Activated CD8-positive, alpha-beta memory T cell treated with anti-CD3 and anti-CD28 coated beads, Interleukin-2, amount 10 ng/mL, durations not matched to agents 7 days and 5 days (primary cell): ENCODE measurements at regions not wholly inside any gene's neighbourhood (a gene's known extent, or its start where the extent isn't known, plus 50 kb on each side); places are given as distances from the start of the nearest gene placed in this dataset.
"Not testable (repeated sequence)": the region's sequence is repeated elsewhere in the genome, so short reads cannot be mapped to it uniquely, and the experiment has no call there.

Source experiments
- ATAC-seq: fragments of 150-1000 bp; cut with Tn5 transposase; one replicate; pipeline ENCODE4 v1.10.0; 2021; ENCODE audit warnings: moderate library complexity
- CTCF ChIA-PET: fragments of 350-600 bp; sonication (Branson Sonifier 250); formaldehyde crosslinking; loops from one replicate; lab custom pipeline; 2021; ENCODE audit warnings: antibody characterized with exemption; lab: Charles Lee
- DNase-seq: peaks from one replicate; pipeline ENCODE4 v3.0.0-alpha.2; 2020
- H3K27ac Mint-ChIP-seq: one replicate; pipeline ENCODE4 v1.8.0; 2021; ENCODE audit warnings: mild to moderate bottlenecking, mixed read lengths
- H3K27me3 Mint-ChIP-seq: one replicate; pipeline ENCODE4 v1.8.0; 2021; ENCODE audit warnings: mixed read lengths
- H3K36me3 Mint-ChIP-seq: one replicate; pipeline ENCODE4 v1.8.0; 2021; ENCODE audit warnings: mild to moderate bottlenecking, mixed read lengths
- H3K4me1 Mint-ChIP-seq: one replicate; pipeline ENCODE4 v1.8.0; 2021; ENCODE audit warnings: mixed read lengths
- H3K4me3 Mint-ChIP-seq: one replicate; pipeline ENCODE4 v1.8.0; 2021; ENCODE audit warnings: mild to moderate bottlenecking, moderate library complexity, mixed read lengths
- H3K9me3 Mint-ChIP-seq: one replicate; pipeline ENCODE4 v1.8.0; 2022; ENCODE audit warnings: low read depth, mixed read lengths

DNA sequence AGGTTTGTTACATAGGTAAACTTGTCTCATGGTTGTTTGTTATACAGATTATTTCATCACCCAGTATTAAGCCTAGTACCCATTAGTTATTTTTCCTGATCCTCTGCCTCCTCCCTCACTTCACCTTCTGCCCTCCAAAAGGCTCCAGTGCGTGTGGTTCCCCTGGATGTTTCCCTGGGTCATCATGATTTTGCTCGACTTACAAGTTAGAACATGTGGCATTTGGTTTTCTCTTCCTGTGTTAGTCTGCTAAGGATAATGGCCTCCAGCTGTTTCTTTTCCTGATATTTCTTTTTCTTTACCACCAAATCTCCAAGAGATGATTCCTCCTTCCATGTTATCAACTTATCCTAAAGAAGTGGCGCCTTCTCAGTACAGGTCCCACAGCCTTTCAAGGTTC, 543.1 kb upstream of the ADGRL3 start:
- Mint-ChIP-seq H3K4me3 (no peak overlapping the region), H3K36me3 (no peaks in the 10 kb centered on the region), H3K9me3 (peaks cover 11% of the 10 kb centered on the region), H3K27me3 (no peaks in the 10 kb centered on the region), H3K27ac (no peak overlapping the region), H3K4me1 (no peaks in the 10 kb centered on the region)
- CTCF ChIA-PET = no interaction called here
- no peak for ATAC-seq
- no peak for DNase-seq

DNA sequence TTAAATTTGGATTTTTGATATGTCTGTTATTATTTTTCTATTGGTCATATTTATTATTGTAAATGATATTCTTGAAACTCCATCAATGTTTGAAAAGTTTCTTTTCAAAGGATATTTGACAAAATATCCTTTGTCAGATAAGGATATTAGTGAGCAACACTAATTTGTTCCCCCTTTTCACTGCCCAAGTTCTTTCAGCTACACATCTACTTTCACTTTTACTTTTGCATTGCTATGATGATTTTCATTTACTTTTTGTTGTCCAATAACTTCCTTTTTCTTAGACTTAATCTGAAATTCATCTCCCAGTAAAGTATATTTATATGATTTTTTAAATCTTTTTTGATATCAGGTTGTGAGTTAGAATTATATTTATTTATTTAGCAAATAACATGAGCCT, 542.3 kb upstream of the ADGRL3 start:
- no peak for ATAC-seq
- DNase-seq = no peak
- H3K4me1 Mint-ChIP-seq = no peaks in the 10 kb centered on the region
- H3K27ac Mint-ChIP-seq = no peak overlapping the region
- H3K4me3 Mint-ChIP-seq = no peak overlapping the region
- H3K36me3 Mint-ChIP-seq = no peaks in the 10 kb centered on the region
- peaks cover 11% of the 10 kb centered on the region for H3K9me3 Mint-ChIP-seq
- no peaks in the 10 kb centered on the region for H3K27me3 Mint-ChIP-seq
- CTCF ChIA-PET = no interaction called here

DNA sequence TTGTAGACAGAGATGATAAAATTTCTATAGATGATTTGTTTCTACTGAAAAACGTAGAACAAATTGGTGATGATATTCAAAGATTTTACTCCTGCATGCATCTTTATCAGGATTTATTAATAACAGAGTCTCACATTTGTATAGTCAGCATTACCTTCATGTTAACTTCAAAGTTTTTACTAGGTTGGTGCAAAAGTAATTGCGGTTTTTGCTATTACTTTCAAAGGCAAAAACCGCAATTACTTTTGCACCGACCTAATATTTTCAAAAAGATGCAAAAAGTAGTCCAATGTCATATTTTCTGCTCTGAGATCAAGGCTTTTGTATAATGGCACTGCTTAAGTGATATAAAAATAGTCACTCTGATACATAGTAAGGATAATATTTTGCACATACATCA, 536.4 kb upstream of the ADGRL3 start:
- H3K9me3 Mint-ChIP-seq = peaks cover 7% of the 10 kb centered on the region
- CTCF ChIA-PET = no interaction called here
- H3K27ac Mint-ChIP-seq = no peak overlapping the region
- no peak for ATAC-seq
- no peak for DNase-seq
- H3K27me3 Mint-ChIP-seq = no peaks in the 10 kb centered on the region
- H3K4me1 Mint-ChIP-seq = no peaks in the 10 kb centered on the region
- H3K4me3 Mint-ChIP-seq = no peak overlapping the region
- no peaks in the 10 kb centered on the region for H3K36me3 Mint-ChIP-seq

DNA sequence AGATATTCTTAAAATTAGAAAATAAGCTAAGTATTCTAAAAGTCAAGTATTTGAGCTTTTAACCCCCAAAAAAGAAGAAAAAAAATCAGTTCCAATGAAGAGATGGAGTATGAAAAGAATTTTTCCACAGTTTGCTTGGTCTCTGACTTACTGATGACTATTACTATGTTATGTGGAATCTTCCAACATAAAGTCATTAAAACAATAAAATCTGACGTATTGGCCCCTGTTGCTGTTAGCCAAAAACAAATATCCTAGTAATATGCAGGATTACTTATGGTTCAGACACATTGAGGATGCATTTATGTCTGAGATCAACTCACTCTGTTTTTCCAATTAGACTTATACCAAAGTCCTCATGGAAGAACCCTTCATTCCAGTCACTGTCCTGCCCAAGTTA, 517.2 kb upstream of the ADGRL3 start:
- Mint-ChIP-seq H3K4me1 (no peaks in the 10 kb centered on the region), H3K4me3 (no peak overlapping the region), H3K27ac (no peak overlapping the region), H3K9me3 (peaks cover 2% of the 10 kb centered on the region), H3K27me3 (no peaks in the 10 kb centered on the region), H3K36me3 (no peaks in the 10 kb centered on the region)
- CTCF ChIA-PET = no interaction called here
- ATAC-seq (no peak), DNase-seq (no peak)

- H3K27ac Mint-ChIP-seq = no peak overlapping the region
- H3K36me3 Mint-ChIP-seq = no peaks in the 10 kb centered on the region
- no peak for ATAC-seq
- H3K9me3 Mint-ChIP-seq = no peaks in the 10 kb centered on the region
- CTCF ChIA-PET = no interaction called here
- DNase-seq = no peak
- no peak overlapping the region for H3K4me3 Mint-ChIP-seq
- H3K4me1 Mint-ChIP-seq = no peaks in the 10 kb centered on the region
- H3K27me3 Mint-ChIP-seq = no peaks in the 10 kb centered on the region
Measured at GRCh38 chr4:60683357-60683756, 516.8 kb upstream of the ADGRL3 start.

- Mint-ChIP-seq H3K27ac (no peak overlapping the region), H3K9me3 (no peaks in the 10 kb centered on the region), H3K4me3 (no peak overlapping the region), H3K27me3 (no peaks in the 10 kb centered on the region), H3K36me3 (no peaks in the 10 kb centered on the region), H3K4me1 (no peaks in the 10 kb centered on the region)
- DNase-seq = no peak
- CTCF ChIA-PET = no interaction called here
- ATAC-seq = no peak
Measured at GRCh38 chr4:60683973-60684372, 516.2 kb upstream of the ADGRL3 start.

DNA sequence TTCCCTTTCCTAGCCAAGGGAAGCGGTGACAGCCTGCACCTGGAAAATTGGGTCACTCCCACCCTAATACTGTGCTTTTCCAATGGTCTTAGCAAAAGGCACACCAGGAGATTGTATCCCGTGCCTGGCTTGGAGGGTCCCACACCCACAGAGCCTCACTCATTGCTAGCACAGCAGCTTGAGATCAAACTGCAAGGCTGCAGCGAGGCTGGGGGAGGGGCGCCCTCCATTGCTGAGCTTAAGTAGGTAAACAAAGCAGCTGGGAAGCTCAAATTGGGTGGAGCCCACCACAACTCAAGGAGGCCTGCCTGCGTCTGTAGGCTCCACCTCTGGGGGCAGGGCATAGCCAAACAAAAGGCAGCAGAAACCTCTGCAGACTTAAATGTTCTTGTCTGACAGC, 504.1 kb upstream of the ADGRL3 start:
- CTCF ChIA-PET, ATAC-seq, H3K27me3 Mint-ChIP-seq, H3K27ac Mint-ChIP-seq, DNase-seq, H3K4me1 Mint-ChIP-seq, H3K9me3 Mint-ChIP-seq, H3K36me3 Mint-ChIP-seq, H3K4me3 Mint-ChIP-seq: not testable (repeated sequence)

DNA sequence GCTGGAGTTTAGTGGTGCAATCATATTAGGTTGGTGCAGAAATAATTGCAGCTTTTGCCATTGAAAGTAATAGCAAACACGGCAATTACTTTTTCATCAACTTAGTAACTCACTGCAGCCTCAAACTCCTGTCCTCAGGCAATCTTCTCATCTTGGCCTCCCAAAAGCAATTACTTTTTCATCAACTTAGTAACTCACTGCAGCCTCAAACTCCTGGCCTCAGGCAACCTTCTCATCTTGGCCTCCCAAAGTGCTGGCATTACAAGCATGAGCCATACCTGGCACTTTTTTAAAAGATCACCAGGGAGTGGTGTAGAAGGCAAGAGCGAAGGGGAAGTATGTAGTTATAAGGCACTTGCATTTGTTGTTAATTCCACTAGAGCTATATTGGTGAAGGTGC, 491.1 kb upstream of the ADGRL3 start:
- Mint-ChIP-seq H3K36me3 (no peaks in the 10 kb centered on the region), H3K4me1 (no peaks in the 10 kb centered on the region), H3K4me3 (no peak overlapping the region), H3K27me3 (no peaks in the 10 kb centered on the region), H3K27ac (no peak overlapping the region), H3K9me3 (peaks cover 10% of the 10 kb centered on the region)
- DNase-seq (no peak), ATAC-seq (no peak)
- CTCF ChIA-PET = no interaction called here

DNA sequence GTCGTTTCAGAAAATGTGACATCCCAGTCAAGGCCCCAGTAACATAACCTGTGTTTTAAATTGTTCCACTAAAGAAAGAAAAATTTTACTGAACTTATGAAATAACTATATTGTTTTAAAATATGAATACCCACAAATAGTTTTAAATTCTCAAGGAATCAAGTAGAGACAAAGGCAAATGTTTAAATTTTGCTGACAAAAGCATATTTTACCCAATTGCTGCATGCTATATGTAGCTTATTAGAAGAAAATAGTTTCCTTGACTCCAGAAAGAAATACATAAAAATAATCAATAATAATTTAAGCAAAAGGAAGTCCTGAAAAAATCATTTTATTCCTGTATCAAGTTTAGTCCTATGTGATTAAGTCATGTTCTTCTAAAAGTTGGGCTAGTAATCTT, 481.3 kb upstream of the ADGRL3 start:
- DNase-seq = no peak
- no peak for ATAC-seq
- CTCF ChIA-PET = no interaction called here
- Mint-ChIP-seq H3K4me1 (no peaks in the 10 kb centered on the region), H3K4me3 (no peak overlapping the region), H3K36me3 (no peaks in the 10 kb centered on the region), H3K27me3 (no peaks in the 10 kb centered on the region), H3K9me3 (peaks cover 3% of the 10 kb centered on the region), H3K27ac (no peak overlapping the region)

DNA sequence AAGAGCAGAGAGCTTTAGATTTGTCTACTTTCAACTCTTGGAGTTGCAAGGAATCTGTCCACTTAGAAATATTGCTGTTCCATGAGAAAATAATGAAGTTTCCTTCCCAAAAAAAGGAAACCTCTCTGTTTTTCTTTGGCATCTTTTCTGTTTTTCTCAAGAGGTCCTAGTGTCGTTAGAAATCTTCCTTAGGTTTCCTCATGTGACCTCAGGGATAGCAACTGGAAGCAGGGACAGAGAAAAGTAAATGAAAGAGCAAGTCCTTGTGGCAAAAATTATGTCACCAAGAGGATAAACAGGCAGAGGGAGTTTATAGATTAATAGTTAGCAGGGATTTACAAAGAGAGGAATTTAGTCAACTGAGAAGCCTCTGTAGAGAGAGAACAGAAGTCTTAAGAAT, 478.4 kb upstream of the ADGRL3 start:
- Mint-ChIP-seq H3K36me3 (no peaks in the 10 kb centered on the region), H3K4me1 (no peaks in the 10 kb centered on the region), H3K9me3 (peaks cover 8% of the 10 kb centered on the region), H3K27me3 (no peaks in the 10 kb centered on the region), H3K4me3 (no peak overlapping the region), H3K27ac (no peak overlapping the region)
- DNase-seq (no peak), ATAC-seq (no peak)
- CTCF ChIA-PET = no interaction called here

DNA sequence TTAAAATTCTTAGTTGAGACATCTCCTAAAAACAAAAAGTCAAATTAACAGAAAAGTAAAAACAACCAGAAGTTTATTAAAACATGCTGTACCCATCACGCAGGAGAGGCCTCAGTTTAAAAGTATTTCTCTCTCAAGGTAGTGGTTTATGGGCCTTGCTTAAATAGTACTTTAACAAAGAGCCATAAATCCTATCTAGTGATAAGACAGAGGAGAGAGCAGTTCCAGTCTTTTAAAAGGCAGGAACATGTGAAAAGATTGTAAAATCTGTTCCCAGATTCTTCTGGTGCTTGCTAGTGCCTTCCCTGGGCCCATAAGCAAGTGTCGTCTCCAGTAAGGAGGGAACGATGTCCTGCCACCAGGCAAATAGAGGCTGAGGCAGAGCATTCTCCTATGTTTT, 476.3 kb upstream of the ADGRL3 start:
- Mint-ChIP-seq H3K27ac (no peak overlapping the region), H3K27me3 (no peaks in the 10 kb centered on the region), H3K4me3 (no peak overlapping the region), H3K4me1 (no peaks in the 10 kb centered on the region), H3K9me3 (peaks cover 10% of the 10 kb centered on the region), H3K36me3 (no peaks in the 10 kb centered on the region)
- CTCF ChIA-PET = no interaction called here
- DNase-seq (no peak), ATAC-seq (no peak)

- Mint-ChIP-seq H3K36me3 (no peaks in the 10 kb centered on the region), H3K27me3 (no peaks in the 10 kb centered on the region), H3K9me3 (peaks cover 10% of the 10 kb centered on the region), H3K4me1 (no peaks in the 10 kb centered on the region), H3K4me3 (no peak overlapping the region), H3K27ac (no peak overlapping the region)
- no peak for DNase-seq
- ATAC-seq = no peak
- CTCF ChIA-PET = no interaction called here
Measured at GRCh38 chr4:60724623-60725022, 475.5 kb upstream of the ADGRL3 start.

DNA sequence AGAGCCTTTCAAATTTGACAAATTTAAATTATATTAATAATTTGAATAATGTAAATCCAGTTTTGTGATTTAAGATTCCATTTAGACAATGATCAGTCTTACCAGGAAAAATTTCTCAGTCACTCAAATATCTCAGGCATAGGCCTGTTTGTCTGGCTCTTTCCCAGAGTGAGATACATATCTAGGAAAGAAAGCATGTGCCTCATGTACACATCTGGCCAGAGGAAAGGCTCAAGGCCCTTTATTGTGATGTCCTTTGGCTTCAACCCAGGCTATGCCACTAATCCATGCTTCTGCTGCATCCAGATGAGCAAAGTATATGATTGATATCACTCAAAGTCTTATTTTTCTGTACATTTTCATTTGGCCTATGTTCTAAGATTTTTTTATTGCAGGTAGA, 473.3 kb upstream of the ADGRL3 start:
- DNase-seq (no peak), ATAC-seq (no peak)
- Mint-ChIP-seq H3K4me1 (no peaks in the 10 kb centered on the region), H3K36me3 (no peaks in the 10 kb centered on the region), H3K4me3 (no peak overlapping the region), H3K27me3 (no peaks in the 10 kb centered on the region), H3K27ac (no peak overlapping the region), H3K9me3 (peaks cover 8% of the 10 kb centered on the region)
- CTCF ChIA-PET = no interaction called here

GRCh38 chr4:60729194-60729593, 470.9 kb upstream of the ADGRL3 start:
- Mint-ChIP-seq H3K27ac (no peak overlapping the region), H3K4me1 (no peaks in the 10 kb centered on the region), H3K27me3 (no peaks in the 10 kb centered on the region), H3K9me3 (peaks cover 10% of the 10 kb centered on the region), H3K36me3 (no peaks in the 10 kb centered on the region), H3K4me3 (no peak overlapping the region)
- CTCF ChIA-PET = no interaction called here
- ATAC-seq (no peak), DNase-seq (no peak)

- CTCF ChIA-PET, H3K27ac Mint-ChIP-seq, H3K4me1 Mint-ChIP-seq, H3K27me3 Mint-ChIP-seq, DNase-seq, ATAC-seq, H3K4me3 Mint-ChIP-seq, H3K36me3 Mint-ChIP-seq, H3K9me3 Mint-ChIP-seq: not testable (repeated sequence)
Measured at GRCh38 chr4:60729764-60730163, 470.4 kb upstream of the ADGRL3 start.
